ENCODE measurements at regions not wholly inside any gene's neighbourhood (a gene's known extent, or its start where the extent isn't known, plus 50 kb on each side); places are given as distances from the start of the nearest gene placed in this dataset.

- Histone ChIP-seq H3K9me3 (ENCODE audit: control insufficient read depth, low read length) (no peaks in the 10 kb centered on the region), H3K9ac (ENCODE audit: extremely low read depth, low read length, poor library complexity, severe bottlenecking) (no peak overlapping the region), H3K4me3 (ENCODE audit: low read length) (no peak overlapping the region), H3K36me3 (ENCODE audit: control insufficient read depth, insufficient read depth, low read length) (no peaks in the 10 kb centered on the region), H3K27ac (ENCODE audit: low read depth, low read length) (no peak overlapping the region), H3K4me1 (ENCODE audit: control insufficient read depth, insufficient read depth, low read length) (no peaks in the 10 kb centered on the region), H3K27me3 (ENCODE audit: control insufficient read depth, insufficient read depth, low read length, poor library complexity, severe bottlenecking) (no peaks in the 10 kb centered on the region)
- 80 to 92% methylated on average over 1 to 5 of the region's 5 CpGs for WGBS, 2 experiments (ENCODE audit: insufficient coverage in 1 of 2, insufficient read length in 1 of 2)
- H3K27me3 Mint-ChIP-seq (ENCODE audit: insufficient read depth): peaks cover 12% of the 10 kb centered on the region
- peaks cover under 1% of the 10 kb centered on the region for H3K9me3 Mint-ChIP-seq
- no peaks in the 10 kb centered on the region for H3K4me1 Mint-ChIP-seq
- no peak for DNase-seq
- no peak overlapping the region for H3K4me3 Mint-ChIP-seq
- TF ChIP-seq, protein P1, sequence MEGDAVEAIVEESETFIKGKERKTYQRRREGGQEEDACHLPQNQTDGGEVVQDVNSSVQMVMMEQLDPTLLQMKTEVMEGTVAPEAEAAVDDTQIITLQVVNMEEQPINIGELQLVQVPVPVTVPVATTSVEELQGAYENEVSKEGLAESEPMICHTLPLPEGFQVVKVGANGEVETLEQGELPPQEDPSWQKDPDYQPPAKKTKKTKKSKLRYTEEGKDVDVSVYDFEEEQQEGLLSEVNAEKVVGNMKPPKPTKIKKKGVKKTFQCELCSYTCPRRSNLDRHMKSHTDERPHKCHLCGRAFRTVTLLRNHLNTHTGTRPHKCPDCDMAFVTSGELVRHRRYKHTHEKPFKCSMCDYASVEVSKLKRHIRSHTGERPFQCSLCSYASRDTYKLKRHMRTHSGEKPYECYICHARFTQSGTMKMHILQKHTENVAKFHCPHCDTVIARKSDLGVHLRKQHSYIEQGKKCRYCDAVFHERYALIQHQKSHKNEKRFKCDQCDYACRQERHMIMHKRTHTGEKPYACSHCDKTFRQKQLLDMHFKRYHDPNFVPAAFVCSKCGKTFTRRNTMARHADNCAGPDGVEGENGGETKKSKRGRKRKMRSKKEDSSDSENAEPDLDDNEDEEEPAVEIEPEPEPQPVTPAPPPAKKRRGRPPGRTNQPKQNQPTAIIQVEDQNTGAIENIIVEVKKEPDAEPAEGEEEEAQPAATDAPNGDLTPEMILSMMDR (conservative IDR thresholded peaks at IDR 0.05): no peak
- H3K27ac Mint-ChIP-seq: no peak overlapping the region
- no peaks in the 10 kb centered on the region for H3K36me3 Mint-ChIP-seq (ENCODE audit: low read depth)
These were observed 114.6 kb downstream of the NBPF12 start for GRCh38 chr1:147052677-147053076.

- Histone ChIP-seq H3K4me3 (ENCODE audit: low read length) (no peak overlapping the region), H3K27ac (ENCODE audit: low read depth, low read length) (no peak overlapping the region), H3K9me3 (ENCODE audit: control insufficient read depth, low read length) (no peaks in the 10 kb centered on the region), H3K4me1 (ENCODE audit: control insufficient read depth, insufficient read depth, low read length) (no peaks in the 10 kb centered on the region), H3K36me3 (ENCODE audit: control insufficient read depth, insufficient read depth, low read length) (no peaks in the 10 kb centered on the region), H3K27me3 (ENCODE audit: control insufficient read depth, insufficient read depth, low read length, poor library complexity, severe bottlenecking) (no peaks in the 10 kb centered on the region), H3K9ac (ENCODE audit: extremely low read depth, low read length, poor library complexity, severe bottlenecking) (no peak overlapping the region)
- no peak for DNase-seq
- Mint-ChIP-seq H3K4me1 (no peaks in the 10 kb centered on the region), H3K9me3 (no peaks in the 10 kb centered on the region), H3K27ac (no peak overlapping the region), H3K4me3 (no peak overlapping the region), H3K27me3 (ENCODE audit: insufficient read depth) (peaks cover 12% of the 10 kb centered on the region), H3K36me3 (ENCODE audit: low read depth) (no peaks in the 10 kb centered on the region)
- 90% methylated on average over 6 to 8 of the region's 8 CpGs for WGBS, 2 experiments (ENCODE audit: insufficient coverage in 1 of 2, insufficient read length in 1 of 2)
- TF ChIP-seq, protein P1 (conservative IDR thresholded peaks at IDR 0.05): no peak
These were observed 114.0 kb downstream of the NBPF12 start for GRCh38 chr1:147052143-147052542.

DNA sequence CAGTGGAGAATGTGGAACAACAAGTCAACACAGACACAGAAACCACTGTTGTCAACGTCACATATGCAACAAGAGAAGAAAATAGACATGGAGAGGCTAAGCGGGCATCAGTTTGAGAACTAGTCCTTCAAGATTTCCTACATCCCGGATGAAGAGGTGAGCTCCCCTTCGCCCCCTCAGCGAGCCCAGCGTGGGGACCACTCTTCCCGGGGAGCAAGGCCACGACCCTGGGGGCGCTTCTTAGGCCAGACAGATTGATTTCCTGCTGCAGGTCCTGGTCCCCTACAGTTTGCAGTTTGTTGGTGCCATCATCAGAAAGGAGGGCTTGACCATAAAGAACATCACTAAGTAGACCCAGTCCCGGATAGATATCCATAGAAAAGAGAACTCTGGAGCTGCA is 113.0 kb downstream of the NBPF12 start:
- Histone ChIP-seq H3K27me3 (ENCODE audit: control insufficient read depth, insufficient read depth, low read length, poor library complexity, severe bottlenecking) (no peaks in the 10 kb centered on the region), H3K4me3 (ENCODE audit: low read length) (no peak overlapping the region), H3K9me3 (ENCODE audit: control insufficient read depth, low read length) (no peaks in the 10 kb centered on the region), H3K4me1 (ENCODE audit: control insufficient read depth, insufficient read depth, low read length) (no peaks in the 10 kb centered on the region), H3K27ac (ENCODE audit: low read depth, low read length) (no peak overlapping the region), H3K36me3 (ENCODE audit: control insufficient read depth, insufficient read depth, low read length) (no peaks in the 10 kb centered on the region), H3K9ac (ENCODE audit: extremely low read depth, low read length, poor library complexity, severe bottlenecking) (no peak overlapping the region)
- Mint-ChIP-seq H3K36me3 (ENCODE audit: low read depth) (no peaks in the 10 kb centered on the region), H3K4me3 (no peak overlapping the region), H3K27me3 (ENCODE audit: insufficient read depth) (peaks cover 6% of the 10 kb centered on the region), H3K4me1 (no peaks in the 10 kb centered on the region), H3K27ac (no peak overlapping the region), H3K9me3 (no peaks in the 10 kb centered on the region)
- no peak for DNase-seq
- WGBS, 2 experiments (ENCODE audit: insufficient coverage in 1 of 2, insufficient read length in 1 of 2): 93 to 94% methylated on average over 10 of the region's 10 CpGs
- TF ChIP-seq, protein P1 (conservative IDR thresholded peaks at IDR 0.05): no peak

All from endodermal cell (in vitro differentiated cells).